Adrenal gland (tissue), 9 donors: ENCODE measurements at regions not wholly inside any gene's neighbourhood (a gene's known extent, or its start where the extent isn't known, plus 50 kb on each side); places are given as distances from the start of the nearest gene placed in this dataset.
A peak's percentile ranks its signal among the peaks of the same experiment; 100 is the strongest.

Experiments used
- DNase-seq, 7 donors: peaks; one replicate each; pipeline ENCODE4 v3.0.0-alpha.2; 2019 to 2020
- H3K27ac ChIP-seq, 5 donors: fragments of 200-600 bp; sonication (generic) in 4 of 5; 1 replicate in 3 of 5; 2 replicates in 2 of 5; pipeline versions ENCODE4 v1.5.1 to v1.8.0; 2016 to 2020; ENCODE audit warnings: mild to moderate bottlenecking in 1 of 5
- H3K27me3 ChIP-seq: fragments of 200-600 bp; 2 replicates; pipeline ENCODE4 v1.8.0; 2021
- H3K36me3 ChIP-seq, 2 donors: fragments of 200-600 bp; replicated peaks in 1 of 2; 1 replicate in 1 of 2; 2 replicates in 1 of 2; pipeline versions ENCODE4 v1.5.1 to v1.8.0; 2018 to 2022
- H3K4me1 ChIP-seq, 2 donors: fragments of 200-600 bp; replicated peaks in 1 of 2; 1 replicate in 1 of 2; 2 replicates in 1 of 2; pipeline versions ENCODE4 v1.5.1 to v1.8.0; 2018 to 2021
- H3K4me3 ChIP-seq, 4 donors: fragments of 200-600 bp; sonication (generic) in 3 of 4; one replicate each; pipeline ENCODE4 v1.5.1; 2016 to 2018
- H3K9me3 ChIP-seq, 3 donors: fragments of 200-600 bp; sonication (generic) in 1 of 3; replicated peaks in 1 of 3; 1 replicate in 2 of 3; 2 replicates in 1 of 3; pipeline versions ENCODE4 v1.5.1 to v1.8.0; 2016 to 2021
- CTCF ChIP-seq, 6 experiments: fragments of 450-650 bp in 4 of 6; fragments of 200-600 bp in 2 of 6; sonication (generic) in 1 of 6; IDR thresholded peaks; 1 replicate in 5 of 6; 2 replicates in 1 of 6; pipeline versions ENCODE4 v1.5.1 to v1.8.0; 2016 to 2021; ENCODE audit warnings: antibody characterized with exemption in 6 of 6, mild to moderate bottlenecking in 2 of 6, moderate library complexity in 1 of 6
- POLR2A ChIP-seq, 2 donors: fragments of 450-650 bp; IDR thresholded peaks; one replicate each; pipeline ENCODE4 v1.6.1; 2017; ENCODE audit warnings: antibody characterized with exemption in 2 of 2, mild to moderate bottlenecking in 2 of 2, moderate library complexity in 1 of 2
- WGBS, 4 donors: extraction: QIAGEN DNeasy Blood & Tissue Kit in 2 of 4; methylation state at CpG; one replicate each; pipeline versions ENCODE4 v1.1.5 to v1.1.7; 2013 to 2017; 5-methylcytosine and 5-hydroxymethylcytosine counted together
- intact Hi-C, 2 donors: fragments of 100-400 bp; cut with DNase I; formaldehyde crosslinking; loops; one replicate each; pipeline versions ENCODE4 v1.14.1 to v1.15.0; 2022 to 2023
- donor health status: healthy with polysubstance abuse.
- donor health status: Bipolar disorder and iron deficiency.
- donor health status: DM: yes; HTN: yes; CAD: no.
- donor health status: DM: no; HTN: no; CAD: no.
- donor health status: DM: no; HTN: no; CAD: no.

GRCh38 chr3:124558991-124559845 lies 171.0 kb upstream of the UMPS start:
- peak; percentile 80 to 96 (median 91) for DNase-seq
- no peak overlapping the region for H3K4me3 ChIP-seq
- H3K27me3 ChIP-seq, result no peaks in the 10 kb centered on the region
- H3K27ac ChIP-seq, result peak overlapping the region in 3 of 5 donors; percentile 53 to 82 (median 70)
- TF ChIP-seq CTCF (IDR thresholded peaks at IDR 0.05) (no peak), POLR2A (IDR thresholded peaks at IDR 0.05) (no peak)
- 41 to 48% (median 45%) methylated on average over 8 of the region's 8 CpGs for WGBS, 4 donors
- no peaks in the 10 kb centered on the region for H3K36me3 ChIP-seq
- peaks cover 22 to 23% of the 10 kb centered on the region in 2 donors for H3K4me1 ChIP-seq
- intact Hi-C loops, result loop anchor here (5.0 to 10.0 kb wide), 2 partner anchors 64 to 207 kb away; no protein-coding TSS in a partner anchor
- H3K9me3 ChIP-seq, result no peaks in the 10 kb centered on the region

- Histone ChIP-seq H3K9me3 (no peaks in the 10 kb centered on the region), H3K27ac (peak overlapping the region in 3 of 5 donors; percentile 49 to 82 (median 70)), H3K4me3 (no peak overlapping the region), H3K4me1 (peaks cover 22 to 23% of the 10 kb centered on the region in 2 donors), H3K36me3 (no peaks in the 10 kb centered on the region), H3K27me3 (no peaks in the 10 kb centered on the region)
- peak; percentile 75 to 89 (median 80) for TF ChIP-seq CTCF (IDR thresholded peaks at IDR 0.05)
- TF ChIP-seq POLR2A (IDR thresholded peaks at IDR 0.05), result no peak
- peak; percentile 70 to 93 (median 83) for DNase-seq
- intact Hi-C loops, result loop anchor here (5.0 to 10.0 kb wide), 2 partner anchors 65 to 208 kb away; no protein-coding TSS in a partner anchor
- WGBS, 4 donors, result 26 to 28% (median 27%) methylated on average over 9 of the region's 9 CpGs
These were observed 170.2 kb upstream of the UMPS start for GRCh38 chr3:124559846-124560574.

GRCh38 chr3:124560666-124561215 lies 169.5 kb upstream of the UMPS start:
- no peaks in the 10 kb centered on the region for H3K36me3 ChIP-seq
- H3K4me3 ChIP-seq, result no peak overlapping the region
- no peak for TF ChIP-seq CTCF (IDR thresholded peaks at IDR 0.05)
- TF ChIP-seq POLR2A (IDR thresholded peaks at IDR 0.05), result no peak
- no peaks in the 10 kb centered on the region for H3K27me3 ChIP-seq
- peaks cover 22 to 23% of the 10 kb centered on the region in 2 donors for H3K4me1 ChIP-seq
- intact Hi-C loops, result no loop called here
- 68 to 90% (median 74%) methylated on average over 2 of the region's 2 CpGs for WGBS, 4 donors
- no peaks in the 10 kb centered on the region for H3K9me3 ChIP-seq
- no peak overlapping the region for H3K27ac ChIP-seq
- no peak for DNase-seq

GRCh38 chr3:124562769-124563168 lies 167.5 kb upstream of the UMPS start:
- no peaks in the 10 kb centered on the region for H3K36me3 ChIP-seq
- H3K4me1 ChIP-seq, result peaks cover 13 to 15% of the 10 kb centered on the region in 2 donors
- intact Hi-C loops, result no loop called here
- TF ChIP-seq POLR2A (IDR thresholded peaks at IDR 0.05) (no peak), CTCF (IDR thresholded peaks at IDR 0.05) (no peak)
- H3K27me3 ChIP-seq, result no peaks in the 10 kb centered on the region
- no peak overlapping the region for H3K27ac ChIP-seq
- WGBS, 4 donors, result 95 to 97% (median 96%) methylated on average over 8 to 14 of the region's 14 CpGs
- peak in 1 of 7 donors; percentile 44 for DNase-seq
- no peak overlapping the region for H3K4me3 ChIP-seq
- no peaks in the 10 kb centered on the region for H3K9me3 ChIP-seq
